ENCODE measurements at regions not wholly inside any gene's neighbourhood (a gene's known extent, or its start where the extent isn't known, plus 50 kb on each side); places are given as distances from the start of the nearest gene placed in this dataset.
A peak's percentile ranks its signal among the peaks of the same experiment; 100 is the strongest.

- DNase-seq (ENCODE audit: extremely low read depth in 1 of 11, low read depth in 9 of 11, low spot score in 4 of 11): no peak
These were observed 115.2 kb downstream of the EDEM1 start for GRCh38 chr3:5302661-5303060.

GRCh38 chr3:5304188-5304587, 116.7 kb downstream of the EDEM1 start:
- DNase-seq (ENCODE audit: extremely low read depth in 1 of 11, low read depth in 9 of 11, low spot score in 4 of 11): no peak

- DNase-seq (ENCODE audit: extremely low read depth in 1 of 11, low read depth in 9 of 11, low spot score in 4 of 11): peak in 9 of 11 donors; percentile 29 to 62 (median 44)
These were observed 117.5 kb downstream of the EDEM1 start for GRCh38 chr3:5304789-5305683.

GRCh38 chr3:5305684-5305989, 118.1 kb downstream of the EDEM1 start:
- no peak for DNase-seq (ENCODE audit: extremely low read depth in 1 of 11, low read depth in 9 of 11, low spot score in 4 of 11)

GRCh38 chr3:5309171-5309570, 121.7 kb downstream of the EDEM1 start:
- DNase-seq (ENCODE audit: extremely low read depth in 1 of 11, low read depth in 9 of 11, low spot score in 4 of 11): no peak

GRCh38 chr3:5309602-5310001, 122.1 kb downstream of the EDEM1 start:
- no peak for DNase-seq (ENCODE audit: extremely low read depth in 1 of 11, low read depth in 9 of 11, low spot score in 4 of 11)

GRCh38 chr3:5310509-5310908, 123.0 kb downstream of the EDEM1 start:
- no peak for DNase-seq (ENCODE audit: extremely low read depth in 1 of 11, low read depth in 9 of 11, low spot score in 4 of 11)

- DNase-seq (ENCODE audit: extremely low read depth in 1 of 11, low read depth in 9 of 11, low spot score in 4 of 11): no peak
These were observed 124.8 kb downstream of the EDEM1 start for GRCh38 chr3:5312290-5312689.

- DNase-seq (ENCODE audit: extremely low read depth in 1 of 11, low read depth in 9 of 11, low spot score in 4 of 11): no peak
These were observed 127.4 kb downstream of the EDEM1 start for GRCh38 chr3:5314897-5315296.

GRCh38 chr3:5317557-5317956, 130.1 kb downstream of the EDEM1 start:
- peak in 6 of 11 donors; percentile 24 to 73 (median 57) for DNase-seq (ENCODE audit: extremely low read depth in 1 of 11, low read depth in 9 of 11, low spot score in 4 of 11)

- no peak for DNase-seq (ENCODE audit: extremely low read depth in 1 of 11, low read depth in 9 of 11, low spot score in 4 of 11)
These were observed 131.9 kb downstream of the EDEM1 start for GRCh38 chr3:5319454-5319853.

- no peak for DNase-seq (ENCODE audit: extremely low read depth in 1 of 11, low read depth in 9 of 11, low spot score in 4 of 11)
These were observed 134.3 kb downstream of the EDEM1 start for GRCh38 chr3:5321666-5322340.

- no peak for DNase-seq (ENCODE audit: extremely low read depth in 1 of 11, low read depth in 9 of 11, low spot score in 4 of 11)
These were observed 137.3 kb downstream of the EDEM1 start for GRCh38 chr3:5324780-5325179.

- DNase-seq (ENCODE audit: extremely low read depth in 1 of 11, low read depth in 9 of 11, low spot score in 4 of 11): no peak
These were observed 142.8 kb downstream of the EDEM1 start for GRCh38 chr3:5330152-5330810.

GRCh38 chr3:5331567-5332269, 144.2 kb downstream of the EDEM1 start:
- no peak for DNase-seq (ENCODE audit: extremely low read depth in 1 of 11, low read depth in 9 of 11, low spot score in 4 of 11)

- DNase-seq (ENCODE audit: extremely low read depth in 1 of 11, low read depth in 9 of 11, low spot score in 4 of 11): no peak
These were observed 144.9 kb downstream of the EDEM1 start for GRCh38 chr3:5332270-5332956.

- no peak for DNase-seq (ENCODE audit: extremely low read depth in 1 of 11, low read depth in 9 of 11, low spot score in 4 of 11)
These were observed 152.5 kb downstream of the EDEM1 start for GRCh38 chr3:5339967-5340535.

- no peak for DNase-seq (ENCODE audit: extremely low read depth in 1 of 11, low read depth in 9 of 11, low spot score in 4 of 11)
These were observed 154.1 kb downstream of the EDEM1 start for GRCh38 chr3:5341610-5342009.

GRCh38 chr3:5343459-5343858, 156.0 kb downstream of the EDEM1 start:
- no peak for DNase-seq (ENCODE audit: extremely low read depth in 1 of 11, low read depth in 9 of 11, low spot score in 4 of 11)

All from renal cortex interstitium (tissue), 11 donors.